ENCODE measurements at regions not wholly inside any gene's neighbourhood (a gene's known extent, or its start where the extent isn't known, plus 50 kb on each side); places are given as distances from the start of the nearest gene placed in this dataset.

DNA sequence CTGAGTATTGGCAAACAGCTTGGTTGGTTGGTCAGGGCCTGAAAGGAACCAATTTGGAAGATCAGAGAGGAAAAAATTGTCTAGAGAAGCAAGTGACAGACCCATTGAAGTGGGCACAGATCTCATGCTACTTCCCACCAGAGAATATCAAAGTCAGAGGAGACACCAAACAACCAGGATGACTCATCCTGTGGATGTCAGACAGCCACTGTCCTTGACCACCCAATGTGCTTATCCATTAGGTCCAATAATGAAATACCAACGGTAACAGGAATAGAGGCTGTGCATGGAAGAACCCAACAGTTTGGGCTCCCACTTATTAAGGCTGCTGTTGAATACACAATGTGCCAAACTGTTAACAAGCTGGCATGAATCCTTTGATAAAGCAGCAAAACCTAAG is 323.1 kb upstream of the ATP11B start:
- no peaks in the 10 kb centered on the region for H3K9me3 ChIP-seq
- H3K27ac ChIP-seq (replicated peaks in 1 of 4), result no peak overlapping the region
- TF ChIP-seq POLR2AphosphoS5 (IDR thresholded peaks at IDR 0.05), result no peak
- no peak for TF ChIP-seq EP300 (IDR thresholded peaks at IDR 0.05)
- TF ChIP-seq, protein P1, sequence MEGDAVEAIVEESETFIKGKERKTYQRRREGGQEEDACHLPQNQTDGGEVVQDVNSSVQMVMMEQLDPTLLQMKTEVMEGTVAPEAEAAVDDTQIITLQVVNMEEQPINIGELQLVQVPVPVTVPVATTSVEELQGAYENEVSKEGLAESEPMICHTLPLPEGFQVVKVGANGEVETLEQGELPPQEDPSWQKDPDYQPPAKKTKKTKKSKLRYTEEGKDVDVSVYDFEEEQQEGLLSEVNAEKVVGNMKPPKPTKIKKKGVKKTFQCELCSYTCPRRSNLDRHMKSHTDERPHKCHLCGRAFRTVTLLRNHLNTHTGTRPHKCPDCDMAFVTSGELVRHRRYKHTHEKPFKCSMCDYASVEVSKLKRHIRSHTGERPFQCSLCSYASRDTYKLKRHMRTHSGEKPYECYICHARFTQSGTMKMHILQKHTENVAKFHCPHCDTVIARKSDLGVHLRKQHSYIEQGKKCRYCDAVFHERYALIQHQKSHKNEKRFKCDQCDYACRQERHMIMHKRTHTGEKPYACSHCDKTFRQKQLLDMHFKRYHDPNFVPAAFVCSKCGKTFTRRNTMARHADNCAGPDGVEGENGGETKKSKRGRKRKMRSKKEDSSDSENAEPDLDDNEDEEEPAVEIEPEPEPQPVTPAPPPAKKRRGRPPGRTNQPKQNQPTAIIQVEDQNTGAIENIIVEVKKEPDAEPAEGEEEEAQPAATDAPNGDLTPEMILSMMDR (IDR thresholded peaks at IDR 0.05), result no peak
- no peak for TF ChIP-seq POLR2A (IDR thresholded peaks at IDR 0.05; ENCODE audit: low read depth)
- WGBS, result 80% methylated on average over 1 of the region's 1 CpG
- intact Hi-C loops (cut with DNase I), result no loop called here
- no peak overlapping the region for H3K4me3 ChIP-seq
- no peaks in the 10 kb centered on the region for H3K4me1 ChIP-seq
- no peak for DNase-seq (ENCODE audit: extremely low spot score)
- H3K36me3 ChIP-seq, result no peaks in the 10 kb centered on the region
- H3K27me3 ChIP-seq, result no peaks in the 10 kb centered on the region

DNA sequence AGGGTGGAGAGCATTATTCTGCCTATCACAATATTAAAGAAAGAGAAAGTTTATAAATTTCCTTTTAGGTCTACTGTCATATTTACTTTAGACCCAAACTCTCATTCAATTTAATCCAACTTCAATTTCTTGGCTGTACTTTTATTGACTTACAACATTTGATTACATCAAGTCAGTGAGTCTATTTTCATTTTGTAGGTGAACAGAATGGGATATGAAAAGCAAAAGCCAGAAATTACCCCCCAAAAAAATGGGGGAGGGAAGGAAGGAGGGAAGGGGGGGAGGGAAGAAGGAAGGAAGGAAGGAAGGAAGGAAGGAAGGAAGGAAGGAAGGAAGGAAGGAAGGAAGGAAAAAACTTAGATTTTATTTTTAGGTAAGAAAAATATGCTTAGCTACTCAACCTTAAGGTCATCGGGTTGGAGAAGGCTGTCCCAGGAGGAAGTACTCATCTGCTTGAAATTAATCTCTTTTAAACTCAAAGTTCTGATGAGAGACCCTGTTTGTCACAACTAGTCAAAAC is 320.1 kb upstream of the ATP11B start:
- Histone ChIP-seq H3K4me1 (no peaks in the 10 kb centered on the region), H3K27me3 (no peaks in the 10 kb centered on the region), H3K36me3 (no peaks in the 10 kb centered on the region), H3K9me3 (no peaks in the 10 kb centered on the region), H3K4me3 (no peak overlapping the region), H3K27ac (replicated peaks in 1 of 4) (no peak overlapping the region)
- no peak for DNase-seq (ENCODE audit: extremely low spot score)
- 91% methylated on average over 1 of the region's 1 CpG for WGBS
- intact Hi-C loops (cut with DNase I), result no loop called here
- TF ChIP-seq POLR2A (IDR thresholded peaks at IDR 0.05; ENCODE audit: low read depth), result no peak
- TF ChIP-seq, protein P1 (IDR thresholded peaks at IDR 0.05), result no peak
- TF ChIP-seq EP300 (IDR thresholded peaks at IDR 0.05), result no peak
- TF ChIP-seq POLR2AphosphoS5 (IDR thresholded peaks at IDR 0.05), result no peak

DNA sequence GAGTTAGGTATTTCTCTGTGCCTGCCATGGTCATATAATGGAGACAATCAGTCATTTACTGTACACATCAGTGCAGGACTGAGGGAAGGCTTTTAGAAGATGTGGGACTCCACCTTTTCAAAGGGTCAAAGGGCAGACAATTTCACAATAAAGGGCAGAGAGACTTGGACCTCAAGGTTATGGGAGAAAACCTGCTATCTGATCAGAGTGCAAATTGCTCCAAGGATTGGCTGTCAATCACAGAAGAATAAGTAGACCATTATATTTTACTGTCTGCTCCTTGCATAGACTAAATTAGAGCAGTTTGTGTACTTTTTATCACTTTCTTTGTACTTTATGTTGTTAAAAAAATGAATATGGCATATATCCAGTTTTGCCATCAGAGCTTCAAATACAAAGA is 314.9 kb upstream of the ATP11B start:
- intact Hi-C loops (cut with DNase I), result no loop called here
- no peak overlapping the region for H3K27ac ChIP-seq (replicated peaks in 1 of 4)

GRCh38 chr3:182479419-182480336 is 313.6 kb upstream of the ATP11B start:
- no peak overlapping the region for H3K27ac ChIP-seq (replicated peaks in 1 of 4)
- DNase-seq (ENCODE audit: extremely low spot score), result no peak
- intact Hi-C loops (cut with DNase I), result no loop called here
- no peak for TF ChIP-seq POLR2A (IDR thresholded peaks at IDR 0.05; ENCODE audit: low read depth)
- TF ChIP-seq EP300 (IDR thresholded peaks at IDR 0.05), result no peak
- H3K4me1 ChIP-seq, result peaks cover 0 to 11% (median 4%) of the 10 kb centered on the region in 4 donors
- no peak overlapping the region for H3K4me3 ChIP-seq
- no peaks in the 10 kb centered on the region for H3K9me3 ChIP-seq
- no peaks in the 10 kb centered on the region for H3K27me3 ChIP-seq
- no peaks in the 10 kb centered on the region for H3K36me3 ChIP-seq
- WGBS, result 70% methylated on average over 8 of the region's 8 CpGs

More for the DNA sequence above, 314.9 kb upstream of the ATP11B start:
- Histone ChIP-seq H3K27me3 (no peaks in the 10 kb centered on the region), H3K9me3 (no peaks in the 10 kb centered on the region), H3K4me3 (no peak overlapping the region), H3K4me1 (peaks cover 0 to 11% (median 4%) of the 10 kb centered on the region in 4 donors), H3K36me3 (no peaks in the 10 kb centered on the region)
- no peak for DNase-seq (ENCODE audit: extremely low spot score)
- TF ChIP-seq POLR2A (IDR thresholded peaks at IDR 0.05; ENCODE audit: low read depth), result no peak

GRCh38 chr3:182482705-182483104 is 310.6 kb upstream of the ATP11B start:
- intact Hi-C loops (cut with DNase I), result no loop called here
- no peak for DNase-seq (ENCODE audit: extremely low spot score)
- Histone ChIP-seq H3K9me3 (no peaks in the 10 kb centered on the region), H3K4me3 (no peak overlapping the region), H3K36me3 (no peaks in the 10 kb centered on the region), H3K27ac (replicated peaks in 1 of 4) (no peak overlapping the region), H3K4me1 (peaks cover 0 to 11% (median 4%) of the 10 kb centered on the region in 4 donors), H3K27me3 (no peaks in the 10 kb centered on the region)
- TF ChIP-seq POLR2AphosphoS5 (IDR thresholded peaks at IDR 0.05) (no peak), POLR2A (IDR thresholded peaks at IDR 0.05; ENCODE audit: low read depth) (no peak), EP300 (IDR thresholded peaks at IDR 0.05) (no peak)
- TF ChIP-seq, protein P1 (IDR thresholded peaks at IDR 0.05), result no peak
- 49% methylated on average over 5 of the region's 5 CpGs for WGBS

All from esophagus muscularis mucosa (tissue), 4 donors.